NB4 (cell line): ENCODE measurements at regions not wholly inside any gene's neighbourhood (a gene's known extent, or its start where the extent isn't known, plus 50 kb on each side); places are given as distances from the start of the nearest gene placed in this dataset.

ENCODE experiments used
- MAX ChIP-seq: IDR thresholded peaks from 2 replicates; pipeline ENCODE4 v1.6.1; 2011; ENCODE audit warnings: low read depth, low read length
- TF ChIP-seq, protein P1 (sequence below): IDR thresholded peaks from one replicate; pipeline ENCODE4 v1.5.1; 2012; ENCODE audit warnings: low read depth, low read length

- TF ChIP-seq MAX, result no peak
- TF ChIP-seq, protein P1, sequence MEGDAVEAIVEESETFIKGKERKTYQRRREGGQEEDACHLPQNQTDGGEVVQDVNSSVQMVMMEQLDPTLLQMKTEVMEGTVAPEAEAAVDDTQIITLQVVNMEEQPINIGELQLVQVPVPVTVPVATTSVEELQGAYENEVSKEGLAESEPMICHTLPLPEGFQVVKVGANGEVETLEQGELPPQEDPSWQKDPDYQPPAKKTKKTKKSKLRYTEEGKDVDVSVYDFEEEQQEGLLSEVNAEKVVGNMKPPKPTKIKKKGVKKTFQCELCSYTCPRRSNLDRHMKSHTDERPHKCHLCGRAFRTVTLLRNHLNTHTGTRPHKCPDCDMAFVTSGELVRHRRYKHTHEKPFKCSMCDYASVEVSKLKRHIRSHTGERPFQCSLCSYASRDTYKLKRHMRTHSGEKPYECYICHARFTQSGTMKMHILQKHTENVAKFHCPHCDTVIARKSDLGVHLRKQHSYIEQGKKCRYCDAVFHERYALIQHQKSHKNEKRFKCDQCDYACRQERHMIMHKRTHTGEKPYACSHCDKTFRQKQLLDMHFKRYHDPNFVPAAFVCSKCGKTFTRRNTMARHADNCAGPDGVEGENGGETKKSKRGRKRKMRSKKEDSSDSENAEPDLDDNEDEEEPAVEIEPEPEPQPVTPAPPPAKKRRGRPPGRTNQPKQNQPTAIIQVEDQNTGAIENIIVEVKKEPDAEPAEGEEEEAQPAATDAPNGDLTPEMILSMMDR, result no peak
These were observed 300.9 kb downstream of the DHX35 start for GRCh38 chr20:39263076-39263475.
